HFF-Myc (cell line): ENCODE measurements at regions not wholly inside any gene's neighbourhood (a gene's known extent, or its start where the extent isn't known, plus 50 kb on each side); places are given as distances from the start of the nearest gene placed in this dataset.

Experiments used
- DNase-seq: peaks from one replicate; pipeline ENCODE4 v3.0.0-alpha.2; 2011; ENCODE audit warnings: low read depth; ENCODE audit errors: extremely low read depth
- H3K4me3 ChIP-seq: replicated peaks from 2 replicates; pipeline ENCODE4 v1.5.1; 2011; ENCODE audit warnings: low read depth, mild to moderate bottlenecking, control low read depth, low read length
- TF ChIP-seq, protein P1 (sequence below): IDR thresholded peaks from 2 replicates; pipeline ENCODE4 v1.5.1; 2012; ENCODE audit warnings: mild to moderate bottlenecking, low read depth, low read length, control low read depth; ENCODE audit errors: missing control alignments

DNA sequence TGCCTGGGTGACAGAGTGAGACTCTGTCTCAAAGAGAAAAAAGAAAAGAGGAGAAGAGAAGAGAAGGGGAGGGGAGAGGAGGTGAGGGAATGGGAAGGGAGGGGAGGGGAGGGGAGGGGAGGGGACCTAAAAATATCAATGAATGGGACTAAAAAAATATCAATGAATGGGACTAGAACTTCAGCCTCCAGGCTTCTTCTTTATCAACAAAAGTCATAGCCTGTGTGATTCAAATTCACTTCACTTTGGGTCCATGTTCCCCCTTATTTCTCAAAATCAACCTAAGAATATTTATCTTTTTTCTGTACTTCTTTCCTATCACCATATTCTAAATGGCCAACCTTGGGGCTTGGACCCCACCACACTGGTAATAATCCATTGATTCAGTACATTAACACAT lies 92.1 kb upstream of the PIK3C3 start:
- TF ChIP-seq, protein P1, sequence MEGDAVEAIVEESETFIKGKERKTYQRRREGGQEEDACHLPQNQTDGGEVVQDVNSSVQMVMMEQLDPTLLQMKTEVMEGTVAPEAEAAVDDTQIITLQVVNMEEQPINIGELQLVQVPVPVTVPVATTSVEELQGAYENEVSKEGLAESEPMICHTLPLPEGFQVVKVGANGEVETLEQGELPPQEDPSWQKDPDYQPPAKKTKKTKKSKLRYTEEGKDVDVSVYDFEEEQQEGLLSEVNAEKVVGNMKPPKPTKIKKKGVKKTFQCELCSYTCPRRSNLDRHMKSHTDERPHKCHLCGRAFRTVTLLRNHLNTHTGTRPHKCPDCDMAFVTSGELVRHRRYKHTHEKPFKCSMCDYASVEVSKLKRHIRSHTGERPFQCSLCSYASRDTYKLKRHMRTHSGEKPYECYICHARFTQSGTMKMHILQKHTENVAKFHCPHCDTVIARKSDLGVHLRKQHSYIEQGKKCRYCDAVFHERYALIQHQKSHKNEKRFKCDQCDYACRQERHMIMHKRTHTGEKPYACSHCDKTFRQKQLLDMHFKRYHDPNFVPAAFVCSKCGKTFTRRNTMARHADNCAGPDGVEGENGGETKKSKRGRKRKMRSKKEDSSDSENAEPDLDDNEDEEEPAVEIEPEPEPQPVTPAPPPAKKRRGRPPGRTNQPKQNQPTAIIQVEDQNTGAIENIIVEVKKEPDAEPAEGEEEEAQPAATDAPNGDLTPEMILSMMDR, result no peak
- no peak for DNase-seq
- H3K4me3 ChIP-seq, result no peak overlapping the region

DNA sequence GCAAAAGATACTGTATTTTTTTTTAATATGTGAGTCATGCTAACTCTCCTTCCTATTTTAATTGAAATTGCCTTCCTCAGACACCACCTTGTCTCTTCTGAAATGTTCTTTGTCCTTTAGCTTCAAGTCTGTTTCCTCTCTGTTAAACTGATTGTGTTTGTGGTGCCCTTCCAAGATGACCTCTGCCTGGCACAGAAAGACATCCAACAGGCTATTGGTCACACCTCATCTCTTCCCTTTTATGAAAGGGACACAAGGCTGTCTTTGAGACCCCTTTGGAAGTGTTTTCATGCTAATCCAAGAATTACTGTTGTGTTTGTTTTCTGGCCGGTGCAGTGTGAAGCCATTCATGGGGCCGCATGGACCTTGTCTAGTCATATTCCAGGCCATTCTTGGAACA lies 94.0 kb upstream of the PIK3C3 start:
- DNase-seq, result no peak
- TF ChIP-seq, protein P1, result no peak
- H3K4me3 ChIP-seq, result no peak overlapping the region

DNA sequence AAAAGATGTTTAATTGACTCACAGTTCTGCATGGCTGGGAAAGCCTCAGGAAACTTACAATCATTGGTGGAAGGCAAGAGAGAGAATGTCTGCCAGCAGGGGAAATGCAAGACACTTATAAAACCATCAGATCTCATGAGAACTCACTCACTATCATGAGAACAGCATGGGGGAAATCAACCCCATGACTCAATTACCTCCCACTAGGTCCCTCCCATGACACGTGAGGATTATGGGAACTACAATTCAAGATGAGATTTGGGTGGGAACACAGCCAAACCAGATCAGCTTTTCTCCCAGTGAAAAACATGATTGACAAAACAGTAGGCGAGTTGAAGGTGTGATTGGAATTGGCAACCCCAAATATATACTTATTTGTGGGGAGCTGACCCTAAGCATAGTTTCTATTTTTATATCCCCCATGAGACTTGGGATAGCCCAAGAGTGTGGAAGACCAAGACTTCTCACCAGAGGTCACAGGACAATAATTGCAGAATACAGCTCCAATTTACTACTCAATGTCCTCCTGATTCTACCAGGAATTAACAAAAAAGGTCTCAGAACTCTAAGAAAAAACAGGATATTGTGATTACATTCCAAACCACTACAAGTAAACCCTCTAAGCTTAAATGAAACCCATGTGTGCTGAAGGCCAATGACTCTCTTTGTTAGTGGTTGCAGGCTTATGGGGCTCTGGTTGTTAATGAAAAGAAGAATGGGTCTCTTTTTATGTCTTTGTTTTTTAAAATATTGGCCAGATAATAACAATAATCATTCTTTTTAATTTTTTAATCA lies 96.1 kb upstream of the PIK3C3 start:
- no peak for DNase-seq
- TF ChIP-seq, protein P1, result no peak
- H3K4me3 ChIP-seq, result no peak overlapping the region

DNA sequence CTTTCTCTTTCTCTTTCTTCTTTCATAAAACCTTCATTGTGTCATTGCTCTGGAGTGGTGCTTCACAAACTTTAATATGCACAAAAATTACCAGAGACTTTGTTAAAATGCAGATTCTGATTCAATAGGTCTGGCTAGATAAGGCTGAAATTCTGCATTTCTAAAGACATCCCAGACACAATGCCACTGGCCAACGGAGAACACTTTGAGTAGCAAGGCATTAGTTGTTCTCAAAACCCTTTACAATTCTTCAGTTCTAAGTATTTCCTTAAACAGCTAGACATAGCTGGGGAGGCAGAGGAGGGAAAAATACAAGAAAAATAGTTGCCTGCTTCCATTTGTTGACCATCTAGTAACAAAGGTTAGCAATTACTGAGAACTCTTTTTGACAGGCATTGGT lies 101.8 kb upstream of the PIK3C3 start:
- no peak overlapping the region for H3K4me3 ChIP-seq
- no peak for DNase-seq
- TF ChIP-seq, protein P1, result no peak

DNA sequence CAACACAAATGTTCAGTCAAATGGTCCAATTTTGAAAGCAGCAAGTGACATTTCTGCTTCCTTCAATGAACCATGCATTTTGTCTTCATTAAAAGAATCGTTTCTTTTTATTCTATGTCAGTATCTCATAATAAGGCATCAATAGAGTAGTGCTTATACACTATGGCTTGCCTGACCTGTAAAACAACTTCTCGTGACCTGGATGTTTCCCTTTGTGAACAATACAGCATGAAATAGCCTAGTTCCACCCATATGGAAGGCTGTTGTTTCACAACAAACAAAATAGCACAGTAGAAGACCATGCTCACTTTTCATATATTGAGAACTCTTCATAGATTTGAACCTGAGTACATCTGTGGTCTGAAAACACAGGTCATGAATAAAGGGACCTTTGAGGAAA lies 104.3 kb upstream of the PIK3C3 start:
- TF ChIP-seq, protein P1, result no peak
- DNase-seq, result no peak
- H3K4me3 ChIP-seq, result no peak overlapping the region

DNA sequence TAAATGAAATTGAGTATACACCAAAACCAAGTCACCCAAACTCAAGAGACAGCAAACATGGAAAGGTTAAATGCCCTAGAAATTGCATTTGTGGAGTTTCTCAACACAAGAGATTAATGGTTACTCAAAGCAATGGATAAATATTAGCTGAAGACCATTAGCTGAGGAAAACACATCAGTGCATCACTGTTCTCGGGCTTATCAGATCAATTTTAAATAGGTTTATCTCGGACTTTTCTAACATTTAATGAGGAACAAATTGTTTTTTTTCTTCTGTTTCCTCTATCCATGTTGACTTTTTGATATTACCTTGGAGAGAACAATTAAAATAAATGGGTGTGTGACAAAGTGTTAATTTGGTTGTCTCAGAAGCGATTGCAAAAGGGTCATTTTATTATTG lies 105.4 kb upstream of the PIK3C3 start:
- no peak for DNase-seq
- H3K4me3 ChIP-seq, result no peak overlapping the region
- TF ChIP-seq, protein P1, result no peak

DNA sequence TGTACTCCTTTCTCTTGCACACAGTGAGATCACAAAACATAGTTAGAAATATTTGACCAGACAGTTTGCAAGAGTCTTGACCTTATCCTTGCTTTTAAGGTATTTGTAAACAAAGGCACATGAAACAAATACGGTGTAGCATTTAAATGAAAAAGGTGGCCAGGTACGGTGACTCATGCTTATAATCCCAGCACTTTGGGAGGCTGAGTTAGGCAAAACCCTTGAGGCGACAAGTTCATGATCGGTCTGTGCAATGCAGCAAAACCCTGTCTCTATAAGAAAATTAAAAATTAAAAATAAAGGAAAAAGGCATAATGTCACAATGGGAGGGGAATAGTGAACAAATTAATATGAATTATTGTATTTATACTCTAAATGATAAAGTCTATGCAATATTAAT lies 109.5 kb upstream of the PIK3C3 start:
- no peak for DNase-seq
- no peak overlapping the region for H3K4me3 ChIP-seq
- TF ChIP-seq, protein P1, result no peak
